Pancreas (tissue), 10 donors: ENCODE measurements at regions not wholly inside any gene's neighbourhood (a gene's known extent, or its start where the extent isn't known, plus 50 kb on each side); places are given as distances from the start of the nearest gene placed in this dataset.

ENCODE experiments used
- ATAC-seq, 4 donors: fragments of 200-7000 bp; cut with Tn5 transposase; one replicate each; pipeline versions ENCODE4 v1.8.0 to v1.9.1; 2020; ENCODE audit warnings: mild to moderate bottlenecking in 4 of 4, moderate library complexity in 4 of 4
- DNase-seq, 6 donors: peaks; one replicate each; pipeline ENCODE4 v3.0.0-alpha.2; 2020
- FAIRE-seq: peaks from 2 replicates; lab custom pipeline; 2012; peaks lifted over from hg19 to GRCh38; lab: Jason Lieb, UNC
- H3K27ac ChIP-seq, 4 donors: fragments of 200-600 bp; sonication (generic); 1 replicate in 3 of 4; 2 replicates in 1 of 4; pipeline versions ENCODE4 v1.5.0 to v1.8.0; 2020
- H3K27me3 ChIP-seq, 4 donors: fragments of 200-600 bp; one replicate each; pipeline ENCODE4 v1.8.0; 2021
- H3K36me3 ChIP-seq, 3 donors: fragments of 200-600 bp; sonication (generic) in 1 of 3; one replicate each; pipeline versions ENCODE4 v1.5.0 to v1.8.0; 2020 to 2021
- H3K4me1 ChIP-seq, 3 donors: fragments of 200-600 bp; one replicate each; pipeline ENCODE4 v1.8.0; 2021
- H3K4me3 ChIP-seq, 4 donors: fragments of 200-600 bp; sonication (generic) in 2 of 4; one replicate each; pipeline versions ENCODE4 v1.5.0 to v1.8.0; 2020 to 2021
- H3K9me3 ChIP-seq, 4 donors: fragments of 200-600 bp; one replicate each; pipeline ENCODE4 v1.8.0; 2021
- CTCF ChIP-seq, 4 donors: fragments of 200-600 bp; sonication (generic) in 3 of 4; IDR thresholded peaks; one replicate each; pipeline versions ENCODE4 v1.5.0 to v1.8.0; 2021; ENCODE audit warnings: antibody characterized with exemption in 4 of 4
- WGBS, 2 donors: extraction: QIAGEN DNeasy Blood & Tissue Kit; methylation state at CpG; one replicate each; pipeline ENCODE4 v1.1.7; 2013; 5-methylcytosine and 5-hydroxymethylcytosine counted together
- intact Hi-C, 3 donors: fragments of 100-400 bp; cut with DNase I; formaldehyde crosslinking; loops; one replicate each; pipeline versions ENCODE4 v1.11.1 to v1.14.2; 2022
- donor health status: healthy with polysubstance abuse.
- donor health status: DM: no; HTN: no; CAD: no; lungs with moderate emphysema.
- donor health status: DM: no; HTN: no; CAD: no.
- donor health status: control.
- donor health status: control.
- donor health status: Bipolar disorder and iron deficiency.
- donor health status: DM: yes; HTN: yes; CAD: no.
- donor health status: DM: no; HTN: no; CAD: no.
- donor health status: DM: no; HTN: no; CAD: no.
- donor health status: DM: yes; HTN: yes; CAD: no.

- Histone ChIP-seq H3K9me3 (no peaks in the 10 kb centered on the region), H3K4me1 (no peaks in the 10 kb centered on the region), H3K27me3 (no peaks in the 10 kb centered on the region), H3K36me3 (no peaks in the 10 kb centered on the region), H3K4me3 (no peak overlapping the region), H3K27ac (no peak overlapping the region)
- DNase-seq (no peak), ATAC-seq (no peak), FAIRE-seq (no peak)
- intact Hi-C loops, result no loop called here
- 71 to 90% methylated on average over 3 of the region's 3 CpGs for WGBS, 2 donors
- TF ChIP-seq CTCF (IDR thresholded peaks at IDR 0.05), result no peak
Observed at GRCh38 chr1:29650476-29650875, 414.2 kb downstream of the PTPRU start.

GRCh38 chr1:29650041-29650400 lies 413.7 kb downstream of the PTPRU start:
- intact Hi-C loops, result no loop called here
- no peak for DNase-seq
- no peak overlapping the region for H3K27ac ChIP-seq
- no peaks in the 10 kb centered on the region for H3K9me3 ChIP-seq
- WGBS, 2 donors, result 57 to 73% methylated on average over 8 of the region's 8 CpGs
- no peak for FAIRE-seq
- no peaks in the 10 kb centered on the region for H3K4me1 ChIP-seq
- ATAC-seq, result no peak
- no peaks in the 10 kb centered on the region for H3K27me3 ChIP-seq
- H3K36me3 ChIP-seq, result no peaks in the 10 kb centered on the region
- H3K4me3 ChIP-seq, result no peak overlapping the region
- no peak for TF ChIP-seq CTCF (IDR thresholded peaks at IDR 0.05)

- no peak for DNase-seq
- intact Hi-C loops, result no loop called here
- WGBS, 2 donors, result 72 to 82% methylated on average over 15 of the region's 15 CpGs
- no peak overlapping the region for H3K27ac ChIP-seq
- no peak overlapping the region for H3K4me3 ChIP-seq
- TF ChIP-seq CTCF (IDR thresholded peaks at IDR 0.05), result no peak
- H3K36me3 ChIP-seq, result no peaks in the 10 kb centered on the region
- no peaks in the 10 kb centered on the region for H3K4me1 ChIP-seq
- no peak for ATAC-seq
- H3K27me3 ChIP-seq, result no peaks in the 10 kb centered on the region
- no peaks in the 10 kb centered on the region for H3K9me3 ChIP-seq
- FAIRE-seq, result no peak
Observed at GRCh38 chr1:29649189-29650040, 413.1 kb downstream of the PTPRU start.

- no peaks in the 10 kb centered on the region for H3K36me3 ChIP-seq
- H3K27me3 ChIP-seq, result no peaks in the 10 kb centered on the region
- no peak for DNase-seq
- no peaks in the 10 kb centered on the region for H3K9me3 ChIP-seq
- FAIRE-seq, result no peak
- no peak for ATAC-seq
- TF ChIP-seq CTCF (IDR thresholded peaks at IDR 0.05), result no peak
- intact Hi-C loops, result no loop called here
- WGBS, 2 donors, result 61 to 67% methylated on average over 3 of the region's 3 CpGs
- no peak overlapping the region for H3K27ac ChIP-seq
- H3K4me3 ChIP-seq, result no peak overlapping the region
- no peaks in the 10 kb centered on the region for H3K4me1 ChIP-seq
Observed at GRCh38 chr1:29648798-29649188, 412.5 kb downstream of the PTPRU start.

- no peaks in the 10 kb centered on the region for H3K4me1 ChIP-seq
- no peak overlapping the region for H3K27ac ChIP-seq
- no peak overlapping the region for H3K4me3 ChIP-seq
- H3K27me3 ChIP-seq, result no peaks in the 10 kb centered on the region
- no peak for ATAC-seq
- intact Hi-C loops, result no loop called here
- H3K36me3 ChIP-seq, result no peaks in the 10 kb centered on the region
- DNase-seq, result no peak
- no peak for TF ChIP-seq CTCF (IDR thresholded peaks at IDR 0.05)
- 53 to 63% methylated on average over 4 of the region's 4 CpGs for WGBS, 2 donors
- FAIRE-seq, result no peak
- no peaks in the 10 kb centered on the region for H3K9me3 ChIP-seq
Observed at GRCh38 chr1:29648026-29648425, 411.7 kb downstream of the PTPRU start.
